RPMI8226 (cell line): ENCODE measurements at regions not wholly inside any gene's neighbourhood (a gene's known extent, or its start where the extent isn't known, plus 50 kb on each side); places are given as distances from the start of the nearest gene placed in this dataset.
"Not testable (repeated sequence)": the region's sequence is repeated elsewhere in the genome, so short reads cannot be mapped to it uniquely, and the experiment has no call there.

ENCODE experiments used
- DNase-seq: peaks from one replicate; pipeline ENCODE4 v3.0.0-alpha.2; 2015

DNA sequence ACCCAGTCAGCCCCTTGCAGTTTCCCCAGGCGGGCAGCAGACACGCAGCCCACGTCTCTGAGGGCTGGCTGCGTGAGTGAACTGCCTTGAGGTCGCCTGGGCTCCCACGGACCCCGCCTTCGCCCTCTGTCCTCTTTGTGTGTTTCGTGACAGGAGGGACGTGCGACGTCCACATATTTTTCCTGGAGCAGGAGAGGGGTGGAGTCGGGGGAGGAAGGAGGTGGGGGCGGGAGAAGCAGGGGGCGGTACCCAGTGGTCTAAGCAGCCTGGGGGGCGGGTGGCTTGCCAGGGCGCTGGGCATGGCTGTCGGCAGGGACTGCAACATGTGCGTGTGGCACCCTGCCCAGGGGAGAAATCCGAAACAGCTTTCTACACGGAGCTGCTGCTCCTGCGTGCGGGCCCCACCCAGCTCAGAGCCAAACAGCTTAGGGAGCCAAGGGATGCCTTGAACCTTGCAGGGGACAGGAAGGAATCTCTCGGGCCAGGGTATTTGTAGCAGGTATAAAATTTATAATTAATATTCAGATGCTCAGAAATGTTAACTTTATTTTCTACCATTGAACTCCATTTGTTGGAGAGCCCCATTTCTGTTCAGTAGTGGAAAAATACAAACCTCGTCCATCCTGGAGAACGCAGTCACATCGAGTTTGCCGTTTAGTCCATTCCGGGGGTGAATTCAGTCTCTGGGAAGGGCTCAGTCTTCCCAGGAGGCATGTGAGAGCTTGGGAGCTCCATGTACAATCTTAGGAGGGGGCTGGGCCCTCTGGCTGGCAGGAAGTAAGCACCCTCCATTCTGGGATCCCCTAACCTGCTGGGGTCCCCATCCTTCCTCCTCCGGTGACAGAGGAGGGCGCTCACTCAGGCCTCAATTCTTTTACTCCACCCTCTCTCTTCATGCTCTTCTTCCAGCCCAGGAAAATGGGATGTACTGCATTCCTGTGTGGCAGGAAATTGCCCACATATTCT is 79.1 kb upstream of the MEF2A start:
- peak; percentile 53 for DNase-seq

DNA sequence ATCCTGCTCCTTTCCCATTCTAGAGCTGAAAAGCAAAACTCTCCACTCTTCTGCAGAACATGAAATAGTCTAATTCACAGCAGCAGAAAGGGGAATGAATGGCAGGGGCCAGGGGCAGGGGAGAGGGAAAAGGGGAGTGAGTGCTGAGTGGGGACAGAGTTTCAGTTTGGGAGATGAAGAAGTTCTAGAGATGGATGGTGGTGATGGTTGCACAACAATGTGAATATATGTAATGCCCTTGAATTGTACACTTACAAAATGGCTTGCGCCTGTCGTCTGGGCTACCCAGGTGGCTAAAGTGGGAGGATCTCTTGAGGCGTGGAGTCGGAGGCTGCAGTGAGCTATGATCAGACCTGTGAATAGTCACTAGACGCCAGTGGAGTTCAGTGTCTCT is 78.5 kb upstream of the MEF2A start:
- no peak for DNase-seq

DNA sequence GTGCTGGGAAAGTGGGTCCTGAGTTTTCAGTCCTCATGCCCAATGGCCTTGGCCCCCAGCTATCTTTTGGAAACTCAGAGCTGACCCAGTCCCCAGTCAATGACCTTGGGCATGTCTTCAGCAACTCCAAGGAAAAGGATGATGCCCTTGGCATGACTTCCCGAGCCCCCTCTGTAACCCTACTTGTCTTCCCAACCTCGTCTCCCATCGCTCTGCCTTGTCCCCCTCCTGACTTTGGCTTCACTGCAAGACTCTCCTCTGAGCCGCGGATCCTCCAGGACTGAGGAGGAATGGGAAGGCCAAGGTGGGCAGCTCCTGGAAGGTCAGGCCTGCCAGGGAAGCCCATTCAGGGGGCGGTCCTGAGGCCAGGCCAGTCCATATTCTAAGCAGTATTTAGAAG is 73.5 kb upstream of the MEF2A start:
- DNase-seq: no peak

DNA sequence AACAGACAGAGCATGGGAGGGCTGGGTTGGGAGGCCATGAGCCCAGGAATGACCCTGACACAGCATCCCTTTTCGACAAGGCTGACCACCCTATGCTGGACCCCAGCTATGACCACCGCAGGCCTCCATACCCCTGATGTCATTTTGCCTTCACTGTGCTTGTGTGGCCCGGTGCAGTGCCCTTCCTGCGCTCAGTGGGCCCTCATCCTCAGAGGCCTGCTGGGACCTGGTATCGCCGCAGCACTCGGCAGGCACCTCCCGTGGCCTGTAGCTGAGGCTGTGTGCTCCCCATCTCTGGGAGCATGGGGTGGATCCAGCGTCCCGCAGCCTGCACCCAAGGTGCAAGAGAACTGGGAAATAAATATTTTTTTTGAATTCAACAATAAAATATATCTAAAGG is 73.1 kb upstream of the MEF2A start:
- DNase-seq: no peak

DNA sequence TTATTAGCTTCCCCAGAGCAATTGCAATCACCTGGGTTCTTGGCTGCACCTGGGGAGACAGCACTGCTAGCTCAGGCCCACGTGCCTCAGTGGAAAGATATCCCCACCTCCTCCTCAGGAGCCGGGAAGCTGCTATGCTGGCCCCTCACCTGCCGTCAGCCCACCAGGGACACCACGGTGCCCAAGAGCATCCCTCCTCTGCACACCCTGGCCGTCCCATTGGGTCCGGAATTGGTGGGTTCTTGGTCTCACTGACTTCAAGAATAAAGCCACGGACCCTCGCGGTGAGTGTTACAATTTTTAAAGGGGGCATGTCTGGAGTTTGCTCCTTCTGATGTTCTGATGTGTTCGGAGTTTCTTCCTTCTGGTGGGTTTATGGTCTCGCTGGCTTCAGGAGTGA is 72.3 kb upstream of the MEF2A start:
- DNase-seq: no peak

DNA sequence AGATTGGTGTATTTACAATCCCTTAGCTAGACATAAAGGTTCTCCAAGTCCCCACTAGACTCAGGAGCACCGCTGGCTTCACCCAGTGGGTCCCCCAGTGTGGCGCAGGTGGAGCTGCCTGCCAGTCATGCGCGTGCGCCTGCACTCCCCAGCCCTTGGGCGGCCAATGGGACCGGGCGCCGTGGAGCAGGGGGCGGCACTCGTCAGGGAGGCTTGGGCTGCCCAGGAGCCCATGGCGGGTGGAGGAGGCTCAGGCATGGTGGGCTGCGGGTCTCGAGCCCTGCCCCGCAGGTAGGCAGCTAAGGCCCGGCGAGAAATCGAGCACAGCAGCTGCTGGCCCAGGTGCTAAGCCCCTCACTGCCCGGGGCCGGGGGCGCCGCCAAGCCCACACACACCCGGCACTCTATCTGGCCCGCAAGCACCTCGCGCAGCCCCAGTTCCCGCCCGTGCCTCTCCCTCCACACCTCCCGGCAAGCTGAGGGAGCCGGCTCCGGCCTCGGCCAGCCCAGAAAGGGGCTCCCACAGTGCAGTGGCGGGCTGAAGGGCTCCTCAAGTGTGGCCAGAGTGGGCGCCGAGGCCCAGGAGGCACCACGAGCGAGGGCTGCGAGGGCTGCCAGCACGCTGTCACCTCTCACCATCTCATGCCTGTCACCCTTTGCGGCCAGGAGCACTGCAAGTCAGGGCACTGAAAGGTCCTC is 71.1 kb upstream of the MEF2A start:
- not testable (repeated sequence) for DNase-seq

DNA sequence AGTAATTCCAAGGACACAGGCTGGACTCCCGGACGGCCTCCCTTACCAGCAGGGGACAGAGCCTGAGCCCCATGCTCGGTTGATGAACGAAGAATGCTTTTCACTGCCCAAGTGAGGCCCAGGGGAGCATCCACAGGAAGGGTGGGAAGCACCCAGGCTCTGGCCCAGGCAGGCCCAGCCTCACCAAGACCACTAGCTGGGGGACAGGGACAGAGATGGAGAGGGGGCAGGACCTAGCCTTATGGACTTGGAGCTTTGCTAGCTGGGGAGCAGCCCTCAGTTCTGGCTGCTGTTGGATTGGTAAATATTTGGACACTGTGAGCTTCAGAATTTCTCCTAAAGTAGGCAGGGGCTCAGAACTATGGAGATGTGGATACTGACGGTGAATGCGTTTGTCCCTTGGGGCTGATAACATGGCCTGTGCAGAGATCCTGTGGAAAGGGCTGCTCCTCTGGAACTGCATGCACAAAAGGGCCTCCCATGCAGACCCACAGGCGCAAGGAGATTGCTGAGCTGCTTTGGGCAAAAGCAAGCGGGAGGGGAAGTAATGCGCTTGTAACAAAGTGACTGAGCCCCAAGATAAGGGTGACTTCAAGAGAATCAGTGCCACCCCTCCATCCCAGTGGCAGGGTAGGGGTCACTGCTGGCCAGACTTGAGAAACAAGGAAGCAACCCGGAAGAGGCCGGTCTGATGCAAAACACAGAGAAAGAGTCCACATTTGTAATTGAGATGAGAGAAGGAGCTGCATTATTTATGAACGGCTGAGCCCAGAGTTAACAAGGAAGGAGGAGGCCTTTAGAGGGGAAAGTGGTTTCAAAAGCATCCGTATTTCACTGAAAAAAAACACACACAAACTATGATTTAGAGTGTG is 70.1 kb upstream of the MEF2A start:
- no peak for DNase-seq

DNA sequence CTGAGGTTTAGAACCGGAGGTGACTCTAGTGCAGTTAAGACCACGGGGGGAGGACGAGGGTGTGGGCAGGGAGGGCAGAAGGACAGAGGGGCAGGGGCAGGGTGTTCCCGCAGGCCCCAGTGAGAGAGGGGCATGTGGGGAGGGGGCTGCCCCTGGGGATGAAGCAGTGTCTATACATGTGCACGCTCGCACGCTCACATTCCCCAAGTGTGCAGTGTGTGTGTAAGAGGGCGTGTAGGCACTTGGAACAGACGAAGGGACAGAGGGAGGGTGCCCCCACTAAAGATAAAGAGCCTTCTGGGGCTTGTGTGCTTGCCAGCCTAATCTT is 69.5 kb upstream of the MEF2A start:
- no peak for DNase-seq

DNA sequence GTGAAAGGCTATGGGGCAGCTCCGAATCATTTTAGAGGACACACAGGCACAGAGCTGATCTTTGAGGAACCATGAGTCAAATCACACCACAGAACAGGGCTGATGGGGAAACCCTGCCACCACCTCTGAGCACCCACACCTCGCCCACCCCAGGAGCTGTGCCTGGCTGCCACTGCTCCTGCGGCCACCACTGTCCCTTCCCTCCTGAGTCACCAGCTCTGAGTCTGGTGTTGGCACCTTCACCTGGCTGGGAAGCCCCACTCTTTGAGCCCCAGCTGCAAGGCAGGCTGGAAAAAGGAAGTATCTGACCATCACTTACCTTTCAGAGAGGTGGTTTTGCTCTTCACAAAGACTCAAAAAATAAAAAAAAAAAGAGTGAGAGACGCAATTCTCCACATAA is 63.6 kb upstream of the MEF2A start:
- peak; percentile 19 for DNase-seq

DNA sequence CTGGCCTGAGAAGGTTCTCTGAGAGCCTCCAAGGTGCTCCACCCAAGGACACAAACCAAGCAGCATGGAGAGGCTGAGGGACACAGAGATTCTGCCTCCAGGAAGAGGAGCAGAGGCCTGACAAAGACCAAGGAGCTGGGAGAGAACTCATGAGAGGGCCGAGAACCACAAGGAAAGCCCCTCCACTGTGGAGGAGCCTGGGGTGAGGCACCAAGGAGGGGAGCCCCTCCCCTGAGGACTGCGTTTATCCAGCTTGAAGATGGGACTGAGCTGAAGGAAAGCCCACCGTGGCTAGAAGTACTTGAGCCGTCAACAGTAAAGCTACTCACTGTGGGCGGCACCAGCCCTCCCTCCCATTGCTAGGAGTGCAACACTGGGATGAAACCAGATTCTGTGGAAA is 63.1 kb upstream of the MEF2A start:
- no peak for DNase-seq

DNA sequence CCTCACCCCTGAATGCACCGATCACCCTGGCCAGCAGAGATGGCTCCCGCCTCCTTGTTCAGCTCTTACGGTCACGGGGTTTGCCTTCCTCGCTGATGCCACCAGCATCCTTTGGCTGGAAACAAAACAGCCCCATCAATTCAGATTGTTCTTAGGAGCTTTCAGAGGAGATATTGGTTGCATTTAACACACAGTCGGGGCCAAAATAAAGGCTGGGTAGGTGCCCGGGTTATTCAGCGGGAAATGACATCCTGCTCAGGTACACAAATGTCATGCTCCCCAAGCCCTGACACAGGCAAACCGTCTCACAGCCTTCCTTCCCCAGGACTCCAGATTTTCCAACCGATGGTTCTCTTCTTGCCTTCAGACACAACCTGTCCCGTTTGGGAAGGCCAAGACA is 62.4 kb upstream of the MEF2A start:
- DNase-seq: no peak

DNA sequence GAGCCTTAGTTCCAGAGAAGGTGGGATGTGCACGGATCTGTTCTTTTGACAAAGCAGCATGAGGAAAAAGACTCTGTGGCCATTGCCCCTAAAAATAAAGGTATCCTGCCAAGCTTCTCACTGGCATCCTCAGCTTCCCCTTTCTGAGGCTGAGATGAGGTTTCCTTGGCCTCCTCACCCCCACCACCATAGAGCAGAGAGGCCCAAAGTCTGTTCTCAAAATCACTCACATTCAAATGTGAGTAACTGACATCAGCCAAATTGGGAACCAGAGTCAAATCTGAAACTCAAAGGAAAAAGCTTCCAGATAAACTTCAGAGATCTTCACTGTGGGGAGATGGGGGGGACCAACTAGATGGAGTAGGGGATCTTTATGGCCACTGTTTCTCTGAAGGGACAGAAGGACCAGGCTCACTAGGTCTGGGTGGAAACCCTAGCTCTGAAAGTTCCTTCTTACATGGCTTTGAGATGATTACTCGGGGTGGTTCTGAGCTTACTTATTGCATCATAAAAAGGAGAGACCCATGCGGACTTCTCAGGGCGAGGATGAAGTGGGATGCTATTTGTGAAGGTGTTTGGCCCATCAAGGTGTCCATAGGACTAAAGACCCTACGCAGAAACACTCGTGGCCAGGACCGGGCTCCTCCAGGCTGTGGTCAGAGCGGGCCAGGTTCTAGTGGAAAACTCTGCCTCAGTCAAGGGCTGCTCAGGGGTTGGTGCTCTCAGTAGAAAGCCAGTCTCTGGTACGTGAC is 61.5 kb upstream of the MEF2A start:
- DNase-seq: peak; percentile 19

DNA sequence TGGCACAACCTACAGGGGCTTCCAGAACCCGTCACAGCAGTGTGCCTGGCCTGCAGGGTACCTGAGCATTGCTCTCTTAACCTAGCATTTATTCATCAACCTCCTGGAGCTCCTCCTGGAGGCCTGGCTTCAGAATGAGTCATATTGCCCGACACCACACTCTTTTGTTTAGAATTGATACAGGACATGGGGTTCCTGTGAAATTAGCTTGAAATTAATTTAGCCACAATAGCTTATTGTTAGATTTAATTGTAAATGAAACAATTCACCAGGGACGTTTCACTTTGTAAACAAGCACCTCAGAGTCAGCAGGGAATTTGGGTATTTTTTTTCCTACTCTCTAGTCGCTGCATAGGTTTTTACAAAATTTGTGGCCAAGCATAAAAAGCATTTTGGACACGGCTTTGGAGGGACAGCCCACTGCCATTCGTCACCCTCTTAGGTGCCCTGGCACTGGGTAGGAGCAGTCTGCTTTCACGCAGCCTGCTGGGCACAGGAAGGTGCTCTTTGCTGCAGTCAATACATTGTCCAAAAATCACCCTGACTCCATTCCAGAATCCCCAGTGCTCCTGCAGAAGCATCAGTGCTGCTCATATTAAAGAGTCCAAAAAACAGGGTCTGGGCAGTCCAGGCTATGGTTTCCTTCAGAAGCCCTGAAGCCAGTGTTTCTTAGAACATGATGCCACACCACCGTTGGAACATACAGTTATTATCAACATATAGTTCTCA is 60.8 kb upstream of the MEF2A start:
- no peak for DNase-seq

DNA sequence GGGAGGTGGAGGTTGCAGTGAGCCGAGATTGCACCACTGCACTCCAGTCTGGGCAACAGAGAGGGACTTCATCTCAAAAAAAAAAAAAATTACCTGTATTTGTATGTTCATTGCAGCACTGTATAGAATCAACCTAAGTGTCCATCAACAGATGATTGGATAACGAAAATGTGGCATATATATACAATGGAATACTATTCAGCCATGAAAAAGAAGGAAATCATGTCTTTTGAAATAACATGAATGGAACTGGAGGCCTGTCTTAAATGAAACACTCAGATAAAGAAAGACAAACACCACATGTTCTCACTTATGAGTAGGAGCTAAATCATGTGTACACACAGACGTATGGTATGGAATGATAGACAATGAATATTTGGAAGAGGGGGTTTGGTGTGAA is 59.4 kb upstream of the MEF2A start:
- DNase-seq: no peak

DNA sequence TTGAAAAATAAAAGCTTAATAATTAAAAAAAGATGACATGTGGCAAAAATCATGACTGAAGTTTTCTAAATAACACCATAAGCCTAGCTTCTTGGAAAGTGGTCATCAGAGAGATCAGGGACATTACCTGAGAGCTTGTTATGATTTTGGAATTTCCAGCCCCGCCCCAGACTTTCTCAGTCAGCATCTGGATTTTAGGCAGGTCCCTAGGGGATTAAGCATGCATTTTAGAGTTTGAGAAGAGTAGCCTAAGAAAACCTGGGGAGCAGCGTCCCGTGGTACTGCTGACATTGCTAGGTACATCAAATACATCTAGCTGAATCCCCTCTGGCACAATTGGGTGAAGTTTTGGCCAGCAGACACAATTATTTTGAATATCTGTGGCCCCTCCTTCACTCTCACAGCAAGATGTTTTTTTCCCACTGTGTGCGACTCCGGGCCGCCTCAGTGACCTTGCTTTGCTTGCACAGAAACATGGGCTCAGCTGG is 58.7 kb upstream of the MEF2A start:
- no peak for DNase-seq

DNA sequence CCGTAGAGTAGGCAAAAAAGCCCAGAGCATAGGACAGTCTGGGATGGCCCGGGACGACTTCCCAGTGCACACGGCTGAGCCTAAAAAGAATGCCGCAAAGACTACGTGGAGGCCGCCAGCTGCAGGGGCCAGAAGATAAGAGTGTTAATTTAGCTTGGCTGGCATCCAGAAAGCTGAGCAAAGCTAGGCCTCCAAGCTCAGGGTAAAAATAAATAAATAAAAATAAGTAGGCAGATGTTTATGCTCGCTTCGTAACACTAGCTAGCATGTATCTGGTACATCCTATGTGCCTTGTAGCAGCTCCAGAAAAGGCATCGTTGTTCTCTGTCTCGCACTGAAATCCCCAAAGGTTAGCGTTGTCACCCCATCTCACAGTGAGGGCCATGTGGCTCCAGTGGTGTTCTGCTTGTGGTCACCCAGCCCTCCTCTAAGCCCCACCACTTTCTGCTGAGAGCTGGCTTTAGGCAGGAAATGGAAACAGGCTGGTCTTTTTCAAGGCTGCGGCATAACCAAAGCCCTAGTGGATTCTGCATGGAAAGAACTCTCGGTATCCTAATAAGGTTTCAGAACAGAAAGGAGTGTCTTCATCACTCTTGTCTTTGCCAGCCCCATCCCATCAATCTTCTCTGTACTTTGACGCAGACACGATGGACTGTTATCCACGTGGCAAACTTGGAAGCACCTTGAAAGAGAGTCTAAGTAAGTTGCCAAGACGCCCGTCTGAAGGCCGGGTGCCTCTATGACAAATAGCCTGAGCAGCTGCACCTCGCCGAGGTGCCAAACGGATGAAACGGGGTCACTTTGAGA is 58.1 kb upstream of the MEF2A start:
- DNase-seq: peak; percentile 85

DNA sequence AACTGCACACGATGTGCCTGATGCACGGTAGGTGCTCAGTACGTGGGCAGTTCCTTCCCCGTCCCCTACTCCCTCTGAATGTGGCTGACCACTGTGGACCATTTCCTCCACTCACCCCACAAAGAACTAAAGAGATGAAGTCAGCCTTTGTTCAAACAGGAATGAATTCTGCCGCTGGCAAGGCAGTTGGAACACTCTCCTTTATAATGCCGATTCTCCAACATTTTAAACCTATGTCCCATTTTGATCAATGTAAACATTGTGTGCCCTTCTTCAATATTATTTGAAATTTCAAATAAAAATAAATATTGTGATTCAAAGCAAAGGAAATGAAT is 57.5 kb upstream of the MEF2A start:
- DNase-seq: no peak

DNA sequence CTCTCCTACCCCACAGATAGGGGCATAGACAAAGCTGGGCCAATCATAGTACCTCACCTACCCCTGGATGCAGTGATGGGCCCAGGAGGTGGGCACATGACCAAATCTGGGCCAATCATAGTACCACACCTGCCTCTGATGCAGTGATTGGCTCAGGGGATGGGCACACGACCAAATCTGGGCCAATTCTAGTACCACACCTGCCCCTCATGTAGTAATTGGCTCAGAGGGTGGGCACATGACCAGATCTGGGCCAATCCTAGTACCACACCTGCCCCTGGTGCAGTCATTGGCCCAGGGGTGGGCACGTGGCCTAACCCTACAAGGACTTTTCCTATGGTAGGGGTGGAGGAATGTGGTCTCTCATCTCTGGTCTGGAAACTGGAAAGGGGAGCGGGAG is 56.9 kb upstream of the MEF2A start:
- DNase-seq: no peak

DNA sequence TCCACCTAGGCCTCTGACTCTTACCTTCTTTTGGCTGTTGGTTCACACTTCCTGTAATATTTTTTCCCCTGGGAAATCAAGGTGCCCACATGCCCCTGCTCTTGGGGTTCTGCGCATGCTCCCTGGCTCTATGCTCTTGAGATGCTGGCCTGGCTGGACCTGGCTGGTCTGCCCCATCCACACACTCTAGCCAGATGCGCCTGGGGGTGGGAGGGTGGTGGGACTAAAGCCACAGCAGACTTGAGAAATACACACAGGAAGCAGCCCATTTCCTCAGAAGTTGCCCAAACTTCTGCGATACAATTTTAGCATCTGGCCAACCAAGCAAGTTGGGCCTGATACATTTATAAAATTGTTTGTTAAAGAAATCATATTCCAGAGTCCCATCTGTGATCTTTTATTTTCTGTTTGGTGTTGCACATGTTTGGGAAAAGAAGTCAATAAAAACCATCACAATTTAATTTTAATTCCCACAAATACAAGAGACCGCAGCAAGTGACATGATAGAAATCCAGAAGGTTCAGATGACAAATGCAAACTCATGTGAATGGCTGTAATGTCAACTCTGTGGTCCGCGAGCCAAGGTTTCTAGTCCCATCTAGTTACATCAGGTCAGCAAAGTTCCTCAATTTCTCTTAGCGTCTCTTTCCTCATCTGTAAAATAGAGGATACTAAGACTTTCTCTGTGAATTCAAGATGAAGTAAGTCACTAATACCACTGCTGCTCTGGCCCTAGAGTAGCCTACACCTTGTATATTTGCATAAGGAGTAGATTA is 55.9 kb upstream of the MEF2A start:
- DNase-seq: no peak

DNA sequence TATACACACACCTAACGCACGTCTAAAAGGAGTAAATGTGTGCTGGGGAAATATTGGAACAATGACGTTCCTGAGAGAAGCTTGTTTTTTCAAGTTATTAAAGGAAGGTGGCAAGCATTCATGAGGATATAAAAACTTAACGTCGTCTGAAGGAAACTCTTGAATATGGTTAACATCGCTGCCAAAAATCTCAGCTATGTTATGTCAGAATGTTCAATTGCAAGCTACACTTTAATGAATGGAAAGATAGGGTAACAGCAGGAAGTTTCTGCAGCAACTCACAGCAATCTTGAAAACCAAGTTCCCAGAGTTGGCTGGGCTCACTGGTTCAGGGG is 54.3 kb upstream of the MEF2A start:
- no peak for DNase-seq
